HL-60 (cell line): ENCODE measurements at regions not wholly inside any gene's neighbourhood (a gene's known extent, or its start where the extent isn't known, plus 50 kb on each side); places are given as distances from the start of the nearest gene placed in this dataset.

Experiments used
- CTCF ChIP-seq: IDR thresholded peaks from one replicate; pipeline ENCODE4 v1.5.1; 2011; ENCODE audit warnings: low read length, control low read depth, inconsistent platforms; ENCODE audit not compliant: insufficient read depth
- GABPA ChIP-seq: IDR thresholded peaks from 2 replicates; pipeline ENCODE4 v1.6.1; 2012; ENCODE audit warnings: low read depth
- POLR2AphosphoS5 ChIP-seq: IDR thresholded peaks from 2 replicates; pipeline ENCODE4 v1.6.1; 2012; ENCODE audit warnings: low read depth
- REST ChIP-seq: IDR thresholded peaks from 2 replicates; pipeline ENCODE4 v1.6.1; 2012; ENCODE audit warnings: low read depth; ENCODE audit not compliant: insufficient replicate concordance
- SPI1 ChIP-seq: IDR thresholded peaks from 2 replicates; pipeline ENCODE4 v1.6.1; 2012; ENCODE audit warnings: low read depth, mild to moderate bottlenecking, borderline replicate concordance

- TF ChIP-seq CTCF (no peak), POLR2AphosphoS5 (no peak), REST (no peak), GABPA (no peak), SPI1 (no peak)
Measured at GRCh38 chr2:144054911-144055310, 465.0 kb downstream of the ZEB2 start.
